Left renal pelvis (tissue), 4 donors: ENCODE measurements at regions not wholly inside any gene's neighbourhood (a gene's known extent, or its start where the extent isn't known, plus 50 kb on each side); places are given as distances from the start of the nearest gene placed in this dataset.

Experiments used
- DNase-seq, 4 donors: peaks; one replicate each; pipeline ENCODE4 v3.0.0-alpha.2; 2013; ENCODE audit warnings: low read depth in 4 of 4, low spot score in 3 of 4

DNA sequence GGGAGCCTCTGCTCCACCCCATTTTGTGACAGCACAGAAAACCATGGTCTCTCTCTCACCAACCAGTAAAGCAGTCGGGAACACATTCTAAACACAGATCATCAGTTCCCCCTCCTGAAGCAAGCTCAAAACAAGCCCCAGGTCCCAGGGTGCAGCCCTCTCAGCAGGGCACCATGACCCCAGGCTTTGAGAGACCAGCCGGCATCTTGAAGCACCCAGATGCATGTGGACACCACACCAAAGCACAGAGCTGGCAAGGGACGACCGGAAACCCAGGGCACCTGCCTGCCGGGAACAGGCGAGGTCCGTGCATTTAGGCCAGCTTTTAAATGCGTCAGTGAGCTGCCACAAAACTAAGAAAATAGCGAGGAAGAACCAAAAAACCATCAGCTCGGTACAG, 103.2 kb upstream of the IQSEC1 start:
- no peak for DNase-seq

GRCh38 chr3:13174803-13175135, 101.5 kb upstream of the IQSEC1 start:
- DNase-seq, result no peak

DNA sequence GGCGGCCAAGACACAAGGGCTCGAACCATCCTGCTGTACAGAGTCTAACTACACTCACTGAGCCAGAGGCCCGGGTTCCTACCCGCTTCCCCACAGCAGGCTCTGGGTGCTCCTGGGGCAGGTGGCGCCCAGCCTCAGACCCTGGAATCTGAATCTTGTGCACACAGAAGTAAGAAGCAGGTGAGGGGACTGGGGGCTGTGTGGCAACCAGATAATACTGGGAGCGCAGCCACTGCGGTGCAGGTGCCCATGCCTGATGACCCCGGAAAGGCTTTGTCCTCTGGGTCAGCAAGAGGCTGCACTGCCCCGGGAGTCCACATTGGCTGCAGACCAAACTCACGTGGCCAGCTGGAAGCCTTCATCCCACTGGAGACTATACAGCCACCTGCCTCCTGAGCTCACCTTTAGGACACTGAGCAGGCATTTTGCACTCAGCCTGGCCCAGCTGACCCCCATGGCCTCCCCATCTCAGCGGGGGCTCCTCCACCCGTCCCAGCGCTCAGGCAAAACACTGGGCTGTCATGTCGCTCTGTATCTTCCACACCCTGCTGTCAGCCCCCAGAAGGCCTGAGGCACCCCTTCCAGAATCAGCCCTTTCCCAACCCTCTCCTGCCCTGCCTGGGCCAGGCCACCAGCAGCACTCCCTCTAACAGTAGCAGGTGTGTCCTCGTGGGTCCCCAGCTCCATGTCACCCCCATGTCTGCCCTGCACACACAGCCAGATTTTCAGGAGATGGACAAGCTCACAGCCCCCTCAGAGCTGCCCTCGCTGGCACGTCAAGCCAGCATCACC, 101.0 kb upstream of the IQSEC1 start:
- no peak for DNase-seq

GRCh38 chr3:13173186-13173585, 100.0 kb upstream of the IQSEC1 start:
- DNase-seq, result no peak

GRCh38 chr3:13172644-13173013, 99.4 kb upstream of the IQSEC1 start:
- no peak for DNase-seq

DNA sequence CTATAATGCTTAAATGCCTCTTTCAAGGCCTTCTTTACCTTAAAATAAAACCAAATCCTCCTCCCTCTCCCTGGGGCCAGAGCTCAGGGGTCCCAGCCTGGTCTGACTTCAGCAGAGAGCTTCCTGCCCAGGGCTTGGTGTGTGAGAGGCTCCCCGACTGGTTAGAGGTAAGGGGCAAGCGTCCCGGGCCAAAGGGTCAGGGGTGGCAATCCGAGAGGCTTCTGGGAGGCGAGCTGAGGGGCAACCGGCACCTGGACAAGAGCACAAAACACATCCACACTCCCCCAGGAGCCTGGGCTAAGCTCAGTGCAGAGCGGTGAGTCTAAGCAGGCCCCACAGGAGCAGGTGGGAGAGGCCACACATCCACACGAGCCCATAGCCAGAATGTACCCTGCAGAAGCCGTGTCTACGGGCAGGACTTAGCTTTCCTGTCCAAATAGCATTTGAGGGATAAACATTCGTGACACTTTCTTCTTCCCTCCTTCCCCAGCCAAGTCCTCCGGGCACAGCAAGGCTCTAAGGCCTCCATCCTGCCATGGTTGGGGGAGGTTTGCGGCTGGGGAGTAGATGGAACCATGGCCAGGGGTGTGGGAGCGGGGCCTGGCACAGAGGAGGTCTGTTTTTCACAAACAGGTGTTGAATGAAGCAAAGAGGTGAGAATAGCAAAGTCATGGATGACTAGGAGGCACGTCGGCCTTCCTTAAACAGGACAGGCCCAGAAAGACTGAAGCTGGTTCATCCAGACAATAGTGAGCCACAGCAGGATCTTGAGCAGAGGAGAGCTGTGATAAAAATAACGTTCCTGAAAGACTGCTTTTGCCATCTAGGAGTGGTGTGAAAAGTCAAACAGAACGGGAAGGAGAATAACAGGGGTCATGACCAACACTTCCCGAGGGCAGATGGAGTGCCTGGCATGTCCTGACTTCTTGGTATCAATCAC, 98.7 kb upstream of the IQSEC1 start:
- no peak for DNase-seq

DNA sequence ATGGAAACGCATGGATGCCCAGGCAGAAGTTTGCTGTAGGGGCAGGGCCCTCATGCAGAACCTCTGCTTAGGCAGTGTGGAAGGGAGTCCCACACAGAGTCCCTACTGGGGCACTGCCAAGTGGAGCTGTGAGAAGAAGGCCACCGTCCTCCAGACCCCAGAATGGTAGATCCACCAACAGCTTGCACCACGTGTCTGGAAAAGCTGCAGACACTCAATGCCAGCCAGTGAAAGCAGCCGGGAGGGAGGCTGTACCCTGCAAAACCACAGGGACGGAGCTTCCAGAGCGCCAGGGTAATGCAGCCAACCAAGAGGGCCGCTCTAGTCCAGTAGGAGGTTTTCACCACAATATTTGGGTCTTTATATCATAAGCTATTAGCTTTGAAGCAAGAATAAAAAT, 97.1 kb upstream of the IQSEC1 start:
- DNase-seq, result no peak

GRCh38 chr3:13168391-13168790, 95.2 kb upstream of the IQSEC1 start:
- DNase-seq, result no peak

DNA sequence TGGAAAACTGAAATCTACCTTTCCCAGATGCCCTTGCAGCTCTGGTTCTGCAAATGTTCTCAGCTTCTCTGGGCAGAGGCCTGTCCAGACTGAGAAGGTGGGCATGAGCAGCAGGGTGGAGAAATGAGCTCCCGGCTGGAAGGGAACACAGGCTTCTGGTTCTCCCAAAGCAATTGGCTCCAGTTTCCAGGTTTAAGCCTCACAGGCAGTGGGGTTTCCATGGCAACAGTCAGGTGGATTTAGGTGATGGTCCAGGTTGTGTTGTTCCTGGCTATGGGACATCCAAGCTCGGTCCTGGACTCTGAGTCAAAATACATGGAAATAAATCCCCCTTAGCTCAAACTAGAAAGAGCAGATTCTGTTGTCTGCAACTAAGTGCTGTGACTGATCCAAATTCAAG, 94.6 kb upstream of the IQSEC1 start:
- DNase-seq, result no peak

GRCh38 chr3:13167064-13167743, 94.0 kb upstream of the IQSEC1 start:
- no peak for DNase-seq

DNA sequence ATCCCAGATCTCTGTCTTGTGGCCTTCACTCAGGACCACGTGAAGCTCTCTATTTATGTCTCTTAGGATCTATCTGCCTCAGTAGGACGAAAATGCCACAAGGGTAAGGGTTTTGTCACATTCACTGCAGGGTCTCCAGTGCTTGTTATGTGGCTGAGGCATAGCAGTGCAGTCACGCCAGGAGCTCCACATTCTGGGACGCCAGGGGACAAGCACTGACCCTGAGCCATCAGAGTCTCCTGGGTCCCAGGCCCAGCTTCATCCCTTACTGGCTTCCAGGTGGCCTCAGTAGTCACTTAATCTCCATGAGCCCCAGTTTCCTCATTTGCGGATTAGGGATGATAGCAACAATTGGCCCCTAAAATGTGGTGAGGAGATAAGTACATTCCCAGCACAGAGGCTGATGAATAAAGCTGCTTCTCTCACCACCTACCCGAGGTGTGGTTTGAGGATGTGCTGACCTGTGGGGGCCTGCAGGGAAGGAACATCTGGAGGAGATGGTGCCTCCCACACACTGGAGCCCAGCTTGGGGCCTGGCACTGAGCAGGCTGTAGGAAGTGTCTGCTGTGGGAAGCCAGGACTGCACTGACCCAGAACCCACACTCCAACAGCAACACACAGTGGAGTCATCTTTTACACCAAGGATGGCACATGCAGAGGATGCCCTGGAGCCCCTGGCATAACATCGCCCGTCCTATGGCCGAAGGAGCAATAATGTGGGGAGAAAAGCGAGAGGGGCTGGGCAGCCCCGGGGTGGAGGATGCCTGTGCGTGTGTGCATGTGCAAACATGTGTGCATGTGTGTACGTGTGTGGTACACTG, 93.2 kb upstream of the IQSEC1 start:
- no peak for DNase-seq

GRCh38 chr3:13165576-13165975, 92.3 kb upstream of the IQSEC1 start:
- no peak for DNase-seq

GRCh38 chr3:13164893-13165492, 91.8 kb upstream of the IQSEC1 start:
- no peak for DNase-seq

DNA sequence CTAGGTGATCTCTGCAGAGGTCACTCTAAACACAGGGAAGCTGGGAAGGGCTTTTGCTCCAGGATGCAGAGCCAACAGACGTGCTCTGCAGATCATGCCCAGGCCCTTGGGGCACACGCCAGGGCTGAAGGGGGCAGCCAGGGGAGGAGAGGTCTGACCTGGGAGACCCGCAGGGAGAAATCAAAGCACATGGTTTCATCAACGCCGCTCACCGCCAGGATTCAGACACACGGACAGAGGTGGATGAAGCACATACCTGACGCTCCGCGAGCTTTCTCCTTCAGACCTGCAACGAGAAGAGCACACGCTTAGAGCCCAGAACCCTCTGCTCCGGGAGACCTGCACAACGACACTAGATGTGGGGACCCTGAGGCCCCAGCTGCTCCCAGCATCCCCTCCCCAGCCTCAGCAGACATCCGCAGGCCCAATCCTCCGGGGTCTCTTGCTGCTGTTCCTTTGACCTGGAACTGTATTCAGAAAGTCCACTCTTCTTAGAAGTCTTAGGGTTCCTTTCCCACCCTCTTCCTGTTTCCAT, 90.7 kb upstream of the IQSEC1 start:
- no peak for DNase-seq

DNA sequence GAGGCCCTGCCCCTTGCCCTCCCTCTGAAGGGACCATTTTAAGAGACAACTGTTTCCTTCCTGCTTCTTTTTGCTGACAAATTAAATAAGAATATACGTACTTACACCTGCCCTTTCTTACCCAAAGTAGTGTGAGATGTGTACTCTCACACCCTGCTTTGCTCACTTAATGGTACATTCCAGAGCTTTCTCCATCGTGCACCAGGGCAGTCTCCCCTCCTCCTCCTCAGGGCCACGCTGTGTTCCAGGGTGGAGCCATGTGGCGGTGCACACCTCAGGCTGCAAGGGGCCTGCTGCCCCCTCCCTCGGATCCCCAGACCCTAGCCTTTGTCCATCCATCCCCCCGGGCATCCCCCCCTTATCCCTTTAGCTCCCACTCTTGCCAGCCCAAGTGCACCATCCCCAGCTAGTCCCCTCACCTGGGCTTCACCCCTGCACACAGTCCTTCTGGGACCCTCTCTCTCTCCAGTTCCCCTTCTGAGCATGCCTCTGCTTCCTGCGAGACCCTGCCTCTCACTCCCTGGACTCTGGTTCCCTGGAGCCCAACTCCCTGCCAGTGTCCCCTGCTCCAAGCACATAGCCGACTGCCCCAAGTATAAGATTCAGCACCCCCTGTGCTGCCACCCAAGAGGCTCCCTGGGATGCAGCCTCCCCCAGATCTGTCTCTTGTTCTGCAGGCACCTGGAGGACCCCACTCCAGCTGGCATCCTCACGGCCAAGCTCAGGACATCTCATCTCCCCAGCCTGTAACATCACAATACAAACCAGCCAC, 89.5 kb upstream of the IQSEC1 start:
- DNase-seq, result no peak

- DNase-seq, result no peak
Measured at GRCh38 chr3:13161771-13162535, 88.7 kb upstream of the IQSEC1 start.

DNA sequence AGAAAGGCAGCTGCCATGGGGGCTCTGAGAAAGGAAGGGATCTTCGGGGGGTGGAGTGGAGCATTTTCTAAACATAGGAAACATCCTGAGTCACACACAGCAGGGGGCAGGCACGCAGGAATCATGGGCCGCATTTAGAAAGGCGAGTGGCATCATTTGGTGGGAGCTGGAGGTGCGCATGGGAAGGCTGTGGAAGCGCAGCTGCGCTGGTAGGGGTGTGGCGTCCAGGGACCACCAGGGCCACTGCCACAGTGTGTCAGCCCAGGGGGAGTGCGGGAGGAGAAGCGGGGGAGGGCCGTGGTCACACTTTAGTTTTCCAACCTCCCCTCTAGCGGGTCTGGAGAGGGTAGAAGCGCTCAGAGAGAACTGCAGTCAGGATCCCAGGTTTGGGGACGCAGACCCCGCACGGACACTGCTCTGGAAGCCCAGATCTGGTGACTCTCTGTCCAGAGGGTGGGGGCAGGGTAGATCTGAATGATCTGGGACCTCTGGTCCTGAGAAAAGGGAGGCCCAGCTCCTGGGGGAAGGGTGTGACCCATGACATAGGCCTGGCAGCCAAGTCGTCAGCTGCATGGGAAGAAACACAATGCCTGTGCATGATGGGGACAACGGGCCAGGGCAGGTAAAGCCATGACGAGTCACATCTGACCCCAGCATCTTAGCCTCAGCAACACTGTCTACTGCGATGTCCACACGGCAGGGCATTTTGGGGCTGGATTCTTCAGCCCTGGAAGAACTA, 88.0 kb upstream of the IQSEC1 start:
- no peak for DNase-seq

GRCh38 chr3:13160619-13161018, 87.4 kb upstream of the IQSEC1 start:
- DNase-seq, result no peak
